HEK293T (cell line): ENCODE measurements at regions not wholly inside any gene's neighbourhood (a gene's known extent, or its start where the extent isn't known, plus 50 kb on each side); places are given as distances from the start of the nearest gene placed in this dataset.

Source experiments
- CTCF ChIA-PET: fragments of 350-600 bp; formaldehyde crosslinking; extraction: SDS; loops from one replicate; lab custom pipeline; 2021; ENCODE audit warnings: antibody characterized with exemption, inconsistent platforms; lab: Yijun Ruan, JAX
- POLR2A ChIA-PET: fragments of 350-600 bp; formaldehyde crosslinking; extraction: SDS; loops from one replicate; lab custom pipeline; 2020; ENCODE audit warnings: antibody characterized with exemption, inconsistent platforms; lab: Yijun Ruan, JAX
- DNase-seq: peaks from one replicate; pipeline ENCODE4 v3.0.0; 2012; ENCODE audit warnings: mixed read lengths; ENCODE audit errors: extremely low spot score
- ARNT ChIP-seq: fragments of 450-650 bp; IDR thresholded peaks from 2 replicates; pipeline ENCODE4 v1.6.1; 2017; ENCODE audit warnings: mild to moderate bottlenecking
- BHLHE40 ChIP-seq: fragments of 450-650 bp; IDR thresholded peaks from 2 replicates; pipeline ENCODE4 v1.6.1; 2016; ENCODE audit warnings: mild to moderate bottlenecking, moderate library complexity, borderline replicate concordance
- CTBP1 ChIP-seq: fragments of 450-650 bp; IDR thresholded peaks from 2 replicates; pipeline ENCODE4 v1.6.1; 2016; ENCODE audit warnings: borderline replicate concordance
- ELF4 ChIP-seq: fragments of 450-650 bp; IDR thresholded peaks from 2 replicates; pipeline ENCODE4 v1.6.1; 2017; ENCODE audit warnings: antibody characterized with exemption
- FOXA1 ChIP-seq: fragments of 450-650 bp; IDR thresholded peaks from 2 replicates; pipeline ENCODE4 v1.6.1; 2016; ENCODE audit warnings: mild to moderate bottlenecking
- FOXK2 ChIP-seq: fragments of 450-650 bp; IDR thresholded peaks from 2 replicates; pipeline ENCODE4 v1.6.1; 2016; ENCODE audit warnings: mild to moderate bottlenecking
- FOXM1 ChIP-seq: fragments of 450-650 bp; IDR thresholded peaks from 2 replicates; pipeline ENCODE4 v1.6.1; 2017; ENCODE audit warnings: mild to moderate bottlenecking, borderline replicate concordance
- HDGF ChIP-seq: fragments of 450-650 bp; IDR thresholded peaks from 2 replicates; pipeline ENCODE4 v1.6.1; 2017; ENCODE audit warnings: antibody characterized with exemption, borderline replicate concordance
- L3MBTL2 ChIP-seq: fragments of 450-650 bp; conservative IDR thresholded peaks from 2 replicates; pipeline ENCODE4 v1.6.1; 2016; ENCODE audit warnings: mild to moderate bottlenecking
- LEF1 ChIP-seq: fragments of 450-650 bp; IDR thresholded peaks from 2 replicates; pipeline ENCODE4 v1.6.1; 2017; ENCODE audit warnings: mild to moderate bottlenecking, borderline replicate concordance
- NFRKB ChIP-seq: fragments of 450-650 bp; IDR thresholded peaks from 2 replicates; pipeline ENCODE4 v1.6.1; 2016; ENCODE audit warnings: mild to moderate bottlenecking, moderate library complexity
- SP1 ChIP-seq: fragments of 450-650 bp; IDR thresholded peaks from 2 replicates; pipeline ENCODE4 v1.6.1; 2017
- SUZ12 ChIP-seq: fragments of 450-650 bp; IDR thresholded peaks from 2 replicates; pipeline ENCODE4 v1.6.1; 2016; ENCODE audit warnings: mild to moderate bottlenecking
- TARDBP ChIP-seq: fragments of 450-650 bp; IDR thresholded peaks from 2 replicates; pipeline ENCODE4 v1.6.1; 2016
- ZNF384 ChIP-seq: fragments of 450-650 bp; IDR thresholded peaks from 2 replicates; pipeline ENCODE4 v1.6.1; 2016
- TF ChIP-seq, protein P1 (sequence below): fragments of 450-650 bp; IDR thresholded peaks from 2 replicates; pipeline ENCODE4 v1.6.1; 2016

DNA sequence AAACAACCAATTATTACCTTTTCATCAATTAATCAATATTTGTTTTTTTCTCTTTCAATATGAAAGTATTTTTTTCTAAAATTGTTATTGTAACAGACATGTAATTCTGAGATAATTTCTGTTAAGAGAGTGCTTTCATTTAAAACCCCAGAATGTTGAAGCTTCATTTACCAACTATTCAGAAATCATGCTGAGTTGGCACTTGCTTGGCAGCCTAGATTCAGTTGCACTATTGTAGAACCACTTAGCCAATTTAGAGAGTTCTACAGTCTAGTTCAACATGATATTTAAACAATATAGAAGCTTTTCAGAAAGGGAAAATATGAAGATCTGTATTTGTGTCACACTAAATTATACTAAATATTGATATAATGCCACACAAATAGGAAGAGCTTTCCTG is 56.1 kb upstream of the NKAIN2 start:
- CTCF ChIA-PET, result no interaction called here
- POLR2A ChIA-PET, result no interaction called here
- TF ChIP-seq FOXA1, result no peak
- TF ChIP-seq FOXK2, result no peak
- TF ChIP-seq SUZ12, result no peak
- TF ChIP-seq FOXM1, result no peak
- TF ChIP-seq LEF1, result no peak
- no peak for TF ChIP-seq ZNF384
- TF ChIP-seq ARNT, result no peak
- no peak for TF ChIP-seq TARDBP
- TF ChIP-seq, protein P1, sequence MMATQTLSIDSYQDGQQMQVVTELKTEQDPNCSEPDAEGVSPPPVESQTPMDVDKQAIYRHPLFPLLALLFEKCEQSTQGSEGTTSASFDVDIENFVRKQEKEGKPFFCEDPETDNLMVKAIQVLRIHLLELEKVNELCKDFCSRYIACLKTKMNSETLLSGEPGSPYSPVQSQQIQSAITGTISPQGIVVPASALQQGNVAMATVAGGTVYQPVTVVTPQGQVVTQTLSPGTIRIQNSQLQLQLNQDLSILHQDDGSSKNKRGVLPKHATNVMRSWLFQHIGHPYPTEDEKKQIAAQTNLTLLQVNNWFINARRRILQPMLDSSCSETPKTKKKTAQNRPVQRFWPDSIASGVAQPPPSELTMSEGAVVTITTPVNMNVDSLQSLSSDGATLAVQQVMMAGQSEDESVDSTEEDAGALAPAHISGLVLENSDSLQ, result no peak
- TF ChIP-seq L3MBTL2, result no peak
- TF ChIP-seq HDGF, result no peak
- TF ChIP-seq BHLHE40, result no peak
- no peak for TF ChIP-seq ELF4
- no peak for DNase-seq

- ChIA-PET POLR2A (no interaction called here), CTCF (no interaction called here)
- no peak for DNase-seq
- no peak for TF ChIP-seq BHLHE40
- TF ChIP-seq CTBP1, result no peak
- no peak for TF ChIP-seq SP1
- no peak for TF ChIP-seq FOXK2
- no peak for TF ChIP-seq HDGF
- TF ChIP-seq TARDBP, result no peak
- no peak for TF ChIP-seq NFRKB
- TF ChIP-seq ELF4, result no peak
- TF ChIP-seq ZNF384, result no peak
- TF ChIP-seq LEF1, result no peak
- TF ChIP-seq FOXA1, result no peak
Observed at GRCh38 chr6:123745895-123746294, 57.8 kb upstream of the NKAIN2 start.

GRCh38 chr6:123744840-123745239 is 58.8 kb upstream of the NKAIN2 start:
- no peak for DNase-seq
- TF ChIP-seq LEF1 (no peak), FOXK2 (no peak), L3MBTL2 (no peak), CTBP1 (no peak)
- TF ChIP-seq, protein P1, result no peak
- CTCF ChIA-PET, result no interaction called here
- POLR2A ChIA-PET, result no interaction called here

DNA sequence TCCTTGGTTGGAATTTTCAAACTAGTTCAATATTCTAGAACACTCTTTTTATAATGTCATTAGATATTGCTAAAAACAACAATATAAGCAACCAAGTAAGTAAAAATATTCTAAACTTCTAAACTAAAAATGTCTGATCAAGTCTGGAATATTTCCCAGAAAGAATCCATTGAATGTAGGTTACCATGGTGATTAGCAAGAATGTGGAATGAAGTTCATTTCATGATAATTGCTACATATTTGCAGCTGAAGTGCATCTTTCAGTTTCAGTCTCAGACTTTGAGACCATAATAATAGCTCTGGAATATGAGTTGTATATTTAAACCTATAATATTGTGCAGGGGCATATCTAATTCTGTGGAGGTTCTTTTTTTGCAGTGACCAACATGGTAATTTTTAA is 61.0 kb upstream of the NKAIN2 start:
- ChIA-PET POLR2A (no interaction called here), CTCF (no interaction called here)
- DNase-seq, result no peak
- no peak for TF ChIP-seq SUZ12
- no peak for TF ChIP-seq NFRKB
- no peak for TF ChIP-seq FOXA1
- TF ChIP-seq ARNT, result no peak
- no peak for TF ChIP-seq L3MBTL2
- TF ChIP-seq ZNF384, result no peak
- no peak for TF ChIP-seq SP1
- TF ChIP-seq HDGF, result no peak
- no peak for TF ChIP-seq ELF4
- TF ChIP-seq FOXK2, result no peak
- TF ChIP-seq FOXM1, result no peak
- TF ChIP-seq TARDBP, result no peak
- TF ChIP-seq CTBP1, result no peak
- no peak for TF ChIP-seq LEF1
- TF ChIP-seq, protein P1, result no peak
- TF ChIP-seq BHLHE40, result no peak

- POLR2A ChIA-PET, result no interaction called here
- TF ChIP-seq ELF4 (no peak), BHLHE40 (no peak), LEF1 (no peak)
- no peak for DNase-seq
- CTCF ChIA-PET, result no interaction called here
Observed at GRCh38 chr6:123733180-123733579, 70.5 kb upstream of the NKAIN2 start.

DNA sequence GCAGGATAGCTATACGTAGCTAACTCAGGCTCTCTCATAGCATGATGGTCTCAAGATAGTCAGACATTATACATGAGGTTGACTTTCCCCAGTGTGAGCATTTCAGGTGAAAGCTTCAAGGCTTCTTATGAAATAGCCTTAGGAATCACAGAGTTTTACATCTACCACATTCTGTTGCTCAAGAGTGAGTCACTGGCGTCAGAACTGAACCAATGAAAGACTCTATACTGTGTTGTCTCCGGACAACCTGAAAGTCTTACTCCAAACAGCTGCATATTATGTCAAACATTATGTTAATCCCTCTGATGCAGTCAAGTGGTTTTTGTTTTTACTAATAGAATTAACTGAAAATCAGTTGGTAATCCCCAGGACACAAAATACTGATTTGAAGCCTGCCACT is 79.8 kb upstream of the TRDN start:
- TF ChIP-seq, protein P1, result no peak
- TF ChIP-seq ZNF384 (no peak), FOXK2 (no peak), HDGF (no peak), FOXA1 (no peak), CTBP1 (no peak), ARNT (no peak), ELF4 (no peak), NFRKB (no peak)
- CTCF ChIA-PET, result interaction anchor here (0.6 to 2.5 kb wide), 5 partner anchors 18 to 848 kb away, joined by 3 to 27 read pairs (median 6); no protein-coding TSS in a partner anchor
- DNase-seq, result no peak

More for the DNA sequence above, 79.8 kb upstream of the TRDN start:
- POLR2A ChIA-PET, result no interaction called here
